ENCODE measurements at regions not wholly inside any gene's neighbourhood (a gene's known extent, or its start where the extent isn't known, plus 50 kb on each side); places are given as distances from the start of the nearest gene placed in this dataset.
A peak's percentile ranks its signal among the peaks of the same experiment; 100 is the strongest.
"Not testable (repeated sequence)": the region's sequence is repeated elsewhere in the genome, so short reads cannot be mapped to it uniquely, and the experiment has no call there.

DNA sequence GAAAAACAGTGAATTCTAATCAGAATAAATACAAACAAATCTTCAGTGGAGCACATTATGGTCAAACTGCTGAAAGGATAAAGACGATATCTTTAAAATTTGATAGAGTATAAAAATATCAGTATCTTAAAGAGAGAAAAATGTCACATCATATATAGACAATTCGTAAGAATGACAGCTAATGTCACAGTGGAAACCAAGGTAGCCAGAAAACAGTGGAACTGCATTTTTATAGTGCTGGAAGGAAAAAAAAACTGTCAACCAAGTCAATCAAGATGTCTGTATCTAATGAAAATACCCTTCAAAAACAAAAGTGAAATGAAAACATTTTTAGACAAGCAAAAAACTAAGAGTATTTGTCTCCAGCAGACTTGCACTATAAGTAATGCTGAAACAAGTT lies 73.4 kb upstream of the HMGXB4 start (continued):
- TF ChIP-seq, protein P1, sequence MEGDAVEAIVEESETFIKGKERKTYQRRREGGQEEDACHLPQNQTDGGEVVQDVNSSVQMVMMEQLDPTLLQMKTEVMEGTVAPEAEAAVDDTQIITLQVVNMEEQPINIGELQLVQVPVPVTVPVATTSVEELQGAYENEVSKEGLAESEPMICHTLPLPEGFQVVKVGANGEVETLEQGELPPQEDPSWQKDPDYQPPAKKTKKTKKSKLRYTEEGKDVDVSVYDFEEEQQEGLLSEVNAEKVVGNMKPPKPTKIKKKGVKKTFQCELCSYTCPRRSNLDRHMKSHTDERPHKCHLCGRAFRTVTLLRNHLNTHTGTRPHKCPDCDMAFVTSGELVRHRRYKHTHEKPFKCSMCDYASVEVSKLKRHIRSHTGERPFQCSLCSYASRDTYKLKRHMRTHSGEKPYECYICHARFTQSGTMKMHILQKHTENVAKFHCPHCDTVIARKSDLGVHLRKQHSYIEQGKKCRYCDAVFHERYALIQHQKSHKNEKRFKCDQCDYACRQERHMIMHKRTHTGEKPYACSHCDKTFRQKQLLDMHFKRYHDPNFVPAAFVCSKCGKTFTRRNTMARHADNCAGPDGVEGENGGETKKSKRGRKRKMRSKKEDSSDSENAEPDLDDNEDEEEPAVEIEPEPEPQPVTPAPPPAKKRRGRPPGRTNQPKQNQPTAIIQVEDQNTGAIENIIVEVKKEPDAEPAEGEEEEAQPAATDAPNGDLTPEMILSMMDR (tag by site-specific recombination; IDR thresholded peaks at IDR 0.05), result no peak
- TF ChIP-seq ZNF37A (tag by site-specific recombination; IDR thresholded peaks at IDR 0.05) (no peak), ZNF544 (tag by site-specific recombination; IDR thresholded peaks at IDR 0.05) (no peak), ZNF146 (tag by site-specific recombination; IDR thresholded peaks at IDR 0.05) (no peak), ZNF837 (tag by site-specific recombination; IDR thresholded peaks at IDR 0.05) (no peak)
- TF ChIP-seq, protein P2, sequence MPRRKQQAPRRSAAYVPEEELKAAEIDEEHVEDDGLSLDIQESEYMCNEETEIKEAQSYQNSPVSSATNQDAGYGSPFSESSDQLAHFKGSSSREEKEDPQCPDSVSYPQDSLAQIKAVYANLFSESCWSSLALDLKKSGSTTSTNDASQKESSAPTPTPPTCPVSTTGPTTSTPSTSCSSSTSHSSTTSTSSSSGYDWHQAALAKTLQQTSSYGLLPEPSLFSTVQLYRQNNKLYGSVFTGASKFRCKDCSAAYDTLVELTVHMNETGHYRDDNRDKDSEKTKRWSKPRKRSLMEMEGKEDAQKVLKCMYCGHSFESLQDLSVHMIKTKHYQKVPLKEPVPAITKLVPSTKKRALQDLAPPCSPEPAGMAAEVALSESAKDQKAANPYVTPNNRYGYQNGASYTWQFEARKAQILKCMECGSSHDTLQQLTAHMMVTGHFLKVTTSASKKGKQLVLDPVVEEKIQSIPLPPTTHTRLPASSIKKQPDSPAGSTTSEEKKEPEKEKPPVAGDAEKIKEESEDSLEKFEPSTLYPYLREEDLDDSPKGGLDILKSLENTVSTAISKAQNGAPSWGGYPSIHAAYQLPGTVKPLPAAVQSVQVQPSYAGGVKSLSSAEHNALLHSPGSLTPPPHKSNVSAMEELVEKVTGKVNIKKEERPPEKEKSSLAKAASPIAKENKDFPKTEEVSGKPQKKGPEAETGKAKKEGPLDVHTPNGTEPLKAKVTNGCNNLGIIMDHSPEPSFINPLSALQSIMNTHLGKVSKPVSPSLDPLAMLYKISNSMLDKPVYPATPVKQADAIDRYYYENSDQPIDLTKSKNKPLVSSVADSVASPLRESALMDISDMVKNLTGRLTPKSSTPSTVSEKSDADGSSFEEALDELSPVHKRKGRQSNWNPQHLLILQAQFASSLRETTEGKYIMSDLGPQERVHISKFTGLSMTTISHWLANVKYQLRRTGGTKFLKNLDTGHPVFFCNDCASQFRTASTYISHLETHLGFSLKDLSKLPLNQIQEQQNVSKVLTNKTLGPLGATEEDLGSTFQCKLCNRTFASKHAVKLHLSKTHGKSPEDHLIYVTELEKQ (tag by site-specific recombination; IDR thresholded peaks at IDR 0.05; ENCODE audit: borderline replicate concordance), result no peak

DNA sequence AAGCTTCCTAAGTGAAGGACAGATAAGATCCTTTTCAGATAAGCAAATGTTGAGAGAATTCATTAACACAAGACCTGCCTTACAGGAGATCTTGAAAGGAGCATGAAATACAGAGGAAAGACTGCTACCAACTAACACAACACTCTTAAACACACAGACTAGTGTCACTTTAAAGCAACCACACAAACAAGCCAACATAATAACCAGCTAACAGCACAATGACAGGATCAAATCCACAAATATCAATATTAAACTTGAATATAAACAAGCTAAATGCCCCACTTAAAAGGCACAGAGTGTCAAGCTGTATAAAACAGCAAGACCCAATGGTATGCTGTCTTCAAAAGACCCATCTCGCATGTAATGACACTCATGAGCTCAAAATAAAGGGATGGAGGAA lies 70.8 kb upstream of the HMGXB4 start:
- no peak overlapping the region for H3K27ac ChIP-seq (ENCODE audit: extremely low read depth, low read depth, low read length)
- no peaks in the 10 kb centered on the region for H3K4me1 ChIP-seq (ENCODE audit: control insufficient read depth, insufficient read depth, low read length)
- TF ChIP-seq, protein P3, sequence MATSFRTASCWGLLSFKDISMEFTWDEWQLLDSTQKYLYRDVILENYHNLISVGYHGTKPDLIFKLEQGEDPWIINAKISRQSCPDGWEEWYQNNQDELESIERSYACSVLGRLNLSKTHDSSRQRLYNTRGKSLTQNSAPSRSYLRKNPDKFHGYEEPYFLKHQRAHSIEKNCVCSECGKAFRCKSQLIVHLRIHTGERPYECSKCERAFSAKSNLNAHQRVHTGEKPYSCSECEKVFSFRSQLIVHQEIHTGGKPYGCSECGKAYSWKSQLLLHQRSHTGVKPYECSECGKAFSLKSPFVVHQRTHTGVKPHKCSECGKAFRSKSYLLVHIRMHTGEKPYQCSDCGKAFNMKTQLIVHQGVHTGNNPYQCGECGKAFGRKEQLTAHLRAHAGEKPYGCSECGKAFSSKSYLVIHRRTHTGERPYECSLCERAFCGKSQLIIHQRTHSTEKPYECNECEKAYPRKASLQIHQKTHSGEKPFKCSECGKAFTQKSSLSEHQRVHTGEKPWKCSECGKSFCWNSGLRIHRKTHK (tag by site-specific recombination; IDR thresholded peaks at IDR 0.05), result peak; percentile 50; the same call in 1 of the 2 replicates
- no peak for TF ChIP-seq ZNF248 (tag by site-specific recombination; IDR thresholded peaks at IDR 0.05)
- TF ChIP-seq ZNF558 (tag by site-specific recombination; IDR thresholded peaks at IDR 0.05), result peak; percentile 71; the same call in 1 of the 2 replicates
- TF ChIP-seq HOXD13 (CRISPR knock-in tag; IDR thresholded peaks at IDR 0.05; ENCODE audit: borderline replicate concordance), result no peak
- no peak for TF ChIP-seq ZNF169 (tag by site-specific recombination; IDR thresholded peaks at IDR 0.05)
- TF ChIP-seq ZNF155 (tag by site-specific recombination; IDR thresholded peaks at IDR 0.05), result no peak
- TF ChIP-seq ZNF658 (tag by site-specific recombination; IDR thresholded peaks at IDR 0.05), result no peak
- no peak for TF ChIP-seq ZNF223 (tag by site-specific recombination; IDR thresholded peaks at IDR 0.05)
- no peak overlapping the region for H3K4me3 ChIP-seq (ENCODE audit: low read depth, low read length)
- H3K9me3 ChIP-seq (ENCODE audit: control insufficient read depth, insufficient read depth, low read depth, low read length), result no peaks in the 10 kb centered on the region
- POLR2A ChIA-PET, result no interaction called here
- H3K36me3 ChIP-seq (ENCODE audit: control insufficient read depth in 2 of 2, insufficient read depth in 1 of 2, low read length in 2 of 2), result peaks cover 0 to 5% of the 10 kb centered on the region in 2 experiments; a peak in 1 of 3 replicates
- CTCF ChIA-PET, result interaction anchor here (1.3 to 2.5 kb wide), 5 partner anchors 8 to 45 kb away, joined by 3 to 10 read pairs (median 5); no protein-coding TSS in a partner anchor

DNA sequence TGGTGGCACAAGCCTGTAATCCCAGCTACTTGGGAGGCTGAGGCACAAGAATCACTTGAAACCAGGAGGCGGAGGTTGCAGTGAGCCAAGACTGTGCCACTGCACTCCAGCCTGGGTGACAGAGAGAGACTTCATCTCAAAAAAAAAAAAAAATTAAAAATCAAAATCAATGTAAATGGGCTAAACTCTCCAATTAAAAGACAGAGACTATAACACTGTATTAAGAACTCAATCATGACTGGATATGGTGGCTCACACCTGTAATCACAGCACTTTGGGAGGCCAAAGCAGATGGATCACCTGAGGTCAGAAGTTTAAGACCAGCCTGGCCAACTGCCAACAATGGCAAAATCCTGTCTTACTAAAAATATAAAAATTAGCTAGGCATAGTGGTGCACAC lies 68.4 kb upstream of the HMGXB4 start:
- H3K4me1 ChIP-seq (ENCODE audit: control insufficient read depth, insufficient read depth, low read length); POLR2A ChIA-PET; H3K9me3 ChIP-seq (ENCODE audit: control insufficient read depth, insufficient read depth, low read depth, low read length); H3K27ac ChIP-seq (ENCODE audit: extremely low read depth, low read depth, low read length); H3K4me3 ChIP-seq (ENCODE audit: low read depth, low read length): not testable (repeated sequence)
- H3K36me3 ChIP-seq (ENCODE audit: control insufficient read depth in 2 of 2, insufficient read depth in 1 of 2, low read length in 2 of 2), result peaks cover 0 to 15% of the 10 kb centered on the region in 2 experiments; a peak in 1 of 3 replicates
- CTCF ChIA-PET, result interaction anchor here (2.5 kb wide), 1 partner anchor 33 kb away, joined by 10 read pairs; no protein-coding TSS in a partner anchor

DNA sequence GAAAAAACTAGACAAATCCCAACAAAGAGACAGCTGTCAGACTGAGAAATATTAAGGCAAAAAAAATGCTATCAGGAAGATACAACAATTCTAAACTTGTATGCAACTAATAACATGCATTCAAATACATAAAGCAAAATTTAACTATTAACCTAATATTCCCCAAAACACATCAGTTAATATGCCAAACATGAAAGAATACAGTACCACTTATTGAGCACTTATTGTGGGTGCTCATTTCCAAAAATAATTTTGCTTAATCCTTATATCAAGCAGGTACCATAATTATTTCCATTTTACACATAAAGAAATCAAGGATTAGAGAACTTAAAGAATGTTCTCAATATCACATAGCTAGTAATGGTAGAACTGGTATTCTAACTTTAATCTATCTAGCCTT lies 67.7 kb upstream of the HMGXB4 start:
- H3K36me3 ChIP-seq (ENCODE audit: control insufficient read depth in 2 of 2, insufficient read depth in 1 of 2, low read length in 2 of 2), result peaks cover 0 to 15% of the 10 kb centered on the region in 2 experiments; a peak in 1 of 3 replicates
- ChIA-PET POLR2A (no interaction called here), CTCF (interaction anchor here (0.8 to 2.5 kb wide), 3 partner anchors 17 to 42 kb away, joined by 3 to 10 read pairs (median 6); no protein-coding TSS in a partner anchor)
- TF ChIP-seq ZNF791 (tag by site-specific recombination; IDR thresholded peaks at IDR 0.05) (no peak), SETDB1 (IDR thresholded peaks at IDR 0.05; ENCODE audit: insufficient read length, low read length) (peak; percentile 95), ZBTB8A (tag by site-specific recombination; IDR thresholded peaks at IDR 0.05) (no peak)
- TF ChIP-seq, protein P4, sequence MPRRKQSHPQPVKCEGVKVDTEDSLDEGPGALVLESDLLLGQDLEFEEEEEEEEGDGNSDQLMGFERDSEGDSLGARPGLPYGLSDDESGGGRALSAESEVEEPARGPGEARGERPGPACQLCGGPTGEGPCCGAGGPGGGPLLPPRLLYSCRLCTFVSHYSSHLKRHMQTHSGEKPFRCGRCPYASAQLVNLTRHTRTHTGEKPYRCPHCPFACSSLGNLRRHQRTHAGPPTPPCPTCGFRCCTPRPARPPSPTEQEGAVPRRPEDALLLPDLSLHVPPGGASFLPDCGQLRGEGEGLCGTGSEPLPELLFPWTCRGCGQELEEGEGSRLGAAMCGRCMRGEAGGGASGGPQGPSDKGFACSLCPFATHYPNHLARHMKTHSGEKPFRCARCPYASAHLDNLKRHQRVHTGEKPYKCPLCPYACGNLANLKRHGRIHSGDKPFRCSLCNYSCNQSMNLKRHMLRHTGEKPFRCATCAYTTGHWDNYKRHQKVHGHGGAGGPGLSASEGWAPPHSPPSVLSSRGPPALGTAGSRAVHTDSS (tag by site-specific recombination; IDR thresholded peaks at IDR 0.05), result no peak
- H3K27ac ChIP-seq (ENCODE audit: extremely low read depth, low read depth, low read length), result no peak overlapping the region
- H3K4me1 ChIP-seq (ENCODE audit: control insufficient read depth, insufficient read depth, low read length), result no peaks in the 10 kb centered on the region
- H3K9me3 ChIP-seq (ENCODE audit: control insufficient read depth, insufficient read depth, low read depth, low read length), result no peaks in the 10 kb centered on the region
- no peak overlapping the region for H3K4me3 ChIP-seq (ENCODE audit: low read depth, low read length)

Measured in HEK293 (cell line).